ENCODE measurements at regions not wholly inside any gene's neighbourhood (a gene's known extent, or its start where the extent isn't known, plus 50 kb on each side); places are given as distances from the start of the nearest gene placed in this dataset.
A peak's percentile ranks its signal among the peaks of the same experiment; 100 is the strongest.

- peak overlapping the region; percentile 1 to 59 for H3K27ac ChIP-seq
- no peak overlapping the region for H3K4me3 ChIP-seq
- TF ChIP-seq CTCF (IDR thresholded peaks at IDR 0.05): no peak
- no peak for DNase-seq (ENCODE audit: low spot score)
Observed at GRCh38 chr11:122173587-122173986, 57.6 kb upstream of the BLID start.

GRCh38 chr11:122173074-122173450 is 57.0 kb upstream of the BLID start:
- DNase-seq (ENCODE audit: low spot score): no peak
- H3K4me3 ChIP-seq: no peak overlapping the region
- no peak for TF ChIP-seq CTCF (IDR thresholded peaks at IDR 0.05)
- peak overlapping the region; percentile 1 to 59 for H3K27ac ChIP-seq

- H3K4me3 ChIP-seq: no peak overlapping the region
- H3K27ac ChIP-seq: peak overlapping the region in 1 of 2 donors; percentile 59
- no peak for DNase-seq (ENCODE audit: low spot score)
- TF ChIP-seq CTCF (IDR thresholded peaks at IDR 0.05): no peak
Observed at GRCh38 chr11:122172352-122173073, 56.5 kb upstream of the BLID start.

GRCh38 chr11:122170815-122171475 is 54.9 kb upstream of the BLID start:
- no peak for DNase-seq (ENCODE audit: low spot score)
- Histone ChIP-seq H3K27ac (peak overlapping the region in 1 of 2 donors; percentile 19), H3K4me3 (no peak overlapping the region)
- no peak for TF ChIP-seq CTCF (IDR thresholded peaks at IDR 0.05)

GRCh38 chr11:122168218-122168617 is 52.2 kb upstream of the BLID start:
- no peak overlapping the region for H3K4me3 ChIP-seq
- TF ChIP-seq CTCF (IDR thresholded peaks at IDR 0.05): no peak
- DNase-seq (ENCODE audit: low spot score): no peak
- H3K27ac ChIP-seq: no peak overlapping the region

- no peak for DNase-seq (ENCODE audit: low spot score)
- no peak for TF ChIP-seq CTCF (IDR thresholded peaks at IDR 0.05)
- peak overlapping the region in 1 of 2 donors; percentile 14 for H3K27ac ChIP-seq
- no peak overlapping the region for H3K4me3 ChIP-seq
Observed at GRCh38 chr11:122167100-122167499, 51.1 kb upstream of the BLID start.
